IMR-90 (cell line): ENCODE measurements at regions not wholly inside any gene's neighbourhood (a gene's known extent, or its start where the extent isn't known, plus 50 kb on each side); places are given as distances from the start of the nearest gene placed in this dataset.

Experiments
- ATAC-seq: fragments of 200-7000 bp; cut with Tn5 transposase; 2 replicates; pipeline ENCODE4 v1.9.1; 2020; ENCODE audit warnings: low read depth, mild to moderate bottlenecking, moderate library complexity
- BruUV-seq: library from RNA; stranded (reverse); fragments of 400-500 nt; replicated peaks from 2 replicates; lab custom pipeline; 2021; lab: Mats Ljungman, UMichigan
- CTCF ChIA-PET: fragments of 300-600 bp; formaldehyde crosslinking; extraction: SDS; loops from one replicate; lab custom pipeline; 2021; ENCODE audit warnings: antibody characterized with exemption; lab: Yijun Ruan, JAX
- POLR2A ChIA-PET: fragments of 300-600 bp; sonication (Branson Sonifier 250); formaldehyde crosslinking; loops from one replicate; lab custom pipeline; 2022; ENCODE audit warnings: antibody characterized with exemption; ENCODE audit not compliant: unreplicated experiment; lab: Charles Lee
- DNase-seq: peaks from one replicate; pipeline ENCODE4 v3.0.0; 2013
- H2AFZ ChIP-seq: replicated peaks from 2 replicates; pipeline ENCODE3; 2013; ENCODE audit warnings: low read length, mild to moderate bottlenecking; ENCODE audit not compliant: poor library complexity
- H2AK5ac ChIP-seq: 2 replicates; pipeline ENCODE4 v1.6.1; 2013; ENCODE audit warnings: low read depth, low read length, inconsistent platforms
- H2AK9ac ChIP-seq: replicated peaks from 2 replicates; pipeline ENCODE3; 2013; ENCODE audit warnings: mild to moderate bottlenecking, low read depth, low read length, moderate library complexity; ENCODE audit not compliant: poor library complexity
- H2BK120ac ChIP-seq: 2 replicates; pipeline ENCODE4 v1.6.1; 2013; ENCODE audit warnings: low read depth, low read length, inconsistent platforms
- H2BK15ac ChIP-seq: 3 replicates; pipeline ENCODE4 v1.6.1; 2013; ENCODE audit warnings: low read depth, low read length, inconsistent platforms
- H2BK20ac ChIP-seq: 2 replicates; pipeline ENCODE4 v1.6.1; 2013; ENCODE audit warnings: low read depth, mild to moderate bottlenecking, inconsistent platforms, low read length, moderate library complexity
- H2BK5ac ChIP-seq: 2 replicates; pipeline ENCODE4 v1.6.1; 2013; ENCODE audit warnings: mild to moderate bottlenecking, low read depth, low read length, inconsistent platforms; ENCODE audit not compliant: poor library complexity, severe bottlenecking
- H3K14ac ChIP-seq: replicated peaks from 2 replicates; pipeline ENCODE4 v1.6.1; 2013; ENCODE audit warnings: low read depth, low read length, inconsistent platforms
- H3K18ac ChIP-seq: 2 replicates; pipeline ENCODE4 v1.6.1; 2013; ENCODE audit warnings: low read depth, low read length, control low read depth
- H3K23ac ChIP-seq: 2 replicates; pipeline ENCODE4 v1.6.1; 2013; ENCODE audit warnings: low read depth, low read length, inconsistent platforms
- H3K27ac ChIP-seq: 2 replicates; pipeline ENCODE4 v1.5.1; 2013; ENCODE audit warnings: mild to moderate bottlenecking, control low read depth, low read length; ENCODE audit not compliant: insufficient read depth
- H3K27me3 ChIP-seq: 2 replicates; pipeline ENCODE4 v1.6.1; 2013; ENCODE audit warnings: low read length; ENCODE audit not compliant: control insufficient read depth, insufficient read depth
- H3K36me3 ChIP-seq: 2 replicates; pipeline ENCODE4 v1.6.1; 2013; ENCODE audit warnings: low read length, mixed read lengths; ENCODE audit not compliant: control insufficient read depth, insufficient read depth
- H3K4ac ChIP-seq: 2 replicates; pipeline ENCODE4 v1.6.1; 2013; ENCODE audit warnings: low read depth, low read length, inconsistent platforms
- H3K4me1 ChIP-seq: 2 replicates; pipeline ENCODE4 v1.6.1; 2013; ENCODE audit warnings: low read length, mixed read lengths; ENCODE audit not compliant: control insufficient read depth, insufficient read depth
- H3K4me2 ChIP-seq: 2 replicates; pipeline ENCODE4 v1.6.1; 2013; ENCODE audit warnings: low read depth, mild to moderate bottlenecking, control low read depth, low read length, moderate library complexity
- H3K4me3 ChIP-seq: 2 replicates; pipeline ENCODE4 v1.5.1; 2013; ENCODE audit warnings: low read depth, mild to moderate bottlenecking, control low read depth, low read length, moderate library complexity; ENCODE audit not compliant: insufficient read depth
- H3K56ac ChIP-seq: 2 replicates; pipeline ENCODE4 v1.6.1; 2013; ENCODE audit warnings: low read length, inconsistent platforms; ENCODE audit not compliant: insufficient read depth; ENCODE audit errors: extremely low read depth
- H3K79me1 ChIP-seq, 2 experiments: 2 replicates each; pipeline ENCODE4 v1.6.1; 2013; ENCODE audit warnings: low read length in 2 of 2, inconsistent platforms in 1 of 2, low read depth in 1 of 2
- H3K9ac ChIP-seq: 2 replicates; pipeline ENCODE4 v1.6.1; 2013; ENCODE audit warnings: low read depth, low read length, control low read depth
- H3K9me1 ChIP-seq: 2 replicates; pipeline ENCODE4 v1.6.1; 2013; ENCODE audit warnings: low read length, inconsistent platforms; ENCODE audit not compliant: insufficient read depth
- H3K9me3 ChIP-seq: 2 replicates; pipeline ENCODE4 v1.6.1; 2013; ENCODE audit warnings: low read length; ENCODE audit not compliant: control insufficient read depth, insufficient read depth
- H4K20me1 ChIP-seq: 2 replicates; pipeline ENCODE4 v1.6.1; 2013; ENCODE audit warnings: low read length, inconsistent platforms; ENCODE audit not compliant: insufficient read depth
- H4K5ac ChIP-seq: 2 replicates; pipeline ENCODE4 v1.6.1; 2013; ENCODE audit warnings: mild to moderate bottlenecking, low read depth, low read length, control low read depth
- H4K8ac ChIP-seq, 2 experiments: 2 replicates each; pipeline ENCODE4 v1.6.1; 2013; ENCODE audit warnings: low read depth in 2 of 2, low read length in 2 of 2, control low read depth in 1 of 2, inconsistent platforms in 1 of 2
- H4K91ac ChIP-seq: 2 replicates; pipeline ENCODE4 v1.6.1; 2013; ENCODE audit warnings: low read depth, low read length, inconsistent platforms; ENCODE audit not compliant: insufficient read depth
- CEBPB ChIP-seq: IDR thresholded peaks from 2 replicates; pipeline ENCODE4 v1.6.1; 2012; ENCODE audit warnings: low read depth, low read length, improper control_type of control experiment
- CHD1 ChIP-seq: IDR thresholded peaks from 2 replicates; pipeline ENCODE4 v1.6.1; 2012; ENCODE audit warnings: low read depth, low read length, improper control_type of control experiment
- MAFK ChIP-seq: IDR thresholded peaks from 2 replicates; pipeline ENCODE4 v1.6.1; 2012; ENCODE audit warnings: low read depth, low read length, improper control_type of control experiment
- dilution Hi-C: fragments of 300-500 bp; cut with HindIII; formaldehyde crosslinking; loops from one replicate; pipeline ENCODE4 v1.14.3; 2018; ENCODE audit warnings: low sequenced_read_pairs; ENCODE audit not compliant: unreplicated experiment
- in situ Hi-C: fragments of 300-500 bp; cut with MboI; formaldehyde crosslinking; loops from 3 replicates; pipeline ENCODE4 v1.14.3; 2019; ENCODE audit warnings: low sequenced_read_pairs, inconsistent platforms, mixed read lengths
- intact Hi-C: fragments of 100-400 bp; cut with micrococcal nuclease; formaldehyde crosslinking; loops from 2 replicates; pipeline ENCODE4 v1.10.0; 2022

DNA sequence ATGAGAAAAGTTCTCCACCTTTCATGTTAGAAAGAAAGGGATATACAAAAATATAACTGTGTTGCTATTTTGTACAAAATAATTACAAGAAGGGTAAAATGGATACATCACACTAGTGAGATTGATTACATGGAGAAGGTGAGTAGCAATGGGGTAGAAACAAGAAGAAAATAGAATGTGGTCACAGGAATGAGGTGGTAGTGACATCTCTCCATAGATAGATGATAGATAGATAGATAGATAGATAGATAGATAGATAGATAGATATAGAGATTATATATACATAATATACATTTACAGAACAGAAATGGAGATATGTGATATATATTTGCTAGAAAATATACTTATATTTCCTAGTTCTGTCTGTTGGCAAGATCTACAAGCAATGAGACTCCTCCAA is 95.3 kb upstream of the RGPD4 start:
- H3K18ac ChIP-seq, result no peak overlapping the region
- H3K23ac ChIP-seq, result no peak overlapping the region
- H2BK20ac ChIP-seq, result no peak overlapping the region
- H3K9me1 ChIP-seq, result no peaks in the 10 kb centered on the region
- H3K14ac ChIP-seq, result no peak overlapping the region
- intact Hi-C loops (no loop called here), dilution Hi-C loops (no loop called here), in situ Hi-C loops (no loop called here)
- no peaks in the 10 kb centered on the region for H3K4me1 ChIP-seq
- no peak overlapping the region for H2BK5ac ChIP-seq
- no peak overlapping the region for H4K8ac ChIP-seq
- no peak overlapping the region for H3K4ac ChIP-seq
- no peaks in the 10 kb centered on the region for H3K36me3 ChIP-seq
- no peaks in the 10 kb centered on the region for H3K79me1 ChIP-seq
- H3K4me2 ChIP-seq, result no peak overlapping the region
- H4K5ac ChIP-seq, result no peak overlapping the region
- no peak overlapping the region for H2AFZ ChIP-seq
- no TSS peak for BruUV-seq
- ATAC-seq, result no peak
- no peak overlapping the region for H3K4me3 ChIP-seq
- H2AK9ac ChIP-seq, result no peak overlapping the region
- CTCF ChIA-PET, result no interaction called here
- peaks cover 2% of the 10 kb centered on the region; the same call in 1 of the 2 replicates for H3K9me3 ChIP-seq
- no peak overlapping the region for H3K27ac ChIP-seq
- no peaks in the 10 kb centered on the region for H4K20me1 ChIP-seq
- DNase-seq, result no peak
- no peaks in the 10 kb centered on the region for H3K27me3 ChIP-seq
- TF ChIP-seq CEBPB (no peak), CHD1 (no peak), MAFK (no peak)
- H3K56ac ChIP-seq, result no peak overlapping the region
- H2BK120ac ChIP-seq, result no peak overlapping the region
- no peak overlapping the region for H3K9ac ChIP-seq
- POLR2A ChIA-PET, result no interaction called here
- H2BK15ac ChIP-seq, result no peak overlapping the region
- H4K91ac ChIP-seq, result no peak overlapping the region
- H2AK5ac ChIP-seq, result no peak overlapping the region
